Activated CD8-positive, alpha-beta T cell treated with anti-CD3 and anti-CD28 coated beads for 36 hours (primary cell): ENCODE measurements at regions not wholly inside any gene's neighbourhood (a gene's known extent, or its start where the extent isn't known, plus 50 kb on each side); places are given as distances from the start of the nearest gene placed in this dataset.

ENCODE experiments used
- ATAC-seq: fragments of 200-7000 bp; cut with Tn5 transposase; one replicate; pipeline ENCODE4 v1.10.0; 2021; ENCODE audit warnings: mild to moderate bottlenecking, moderate library complexity
- CTCF ChIA-PET: fragments of 350-600 bp; sonication (Branson Sonifier 250); formaldehyde crosslinking; loops from one replicate; lab custom pipeline; 2021; ENCODE audit warnings: antibody characterized with exemption; lab: Charles Lee
- POLR2A ChIA-PET: fragments of 350-600 bp; sonication (Branson Sonifier 250); formaldehyde crosslinking; loops from one replicate; lab custom pipeline; 2021; ENCODE audit warnings: antibody characterized with exemption; lab: Charles Lee
- DNase-seq: peaks from one replicate; pipeline ENCODE4 v3.0.0-alpha.2; 2020
- H3K27ac Mint-ChIP-seq: one replicate; pipeline ENCODE4 v1.8.0; 2021; ENCODE audit warnings: mild to moderate bottlenecking, mixed read lengths
- H3K27me3 Mint-ChIP-seq: one replicate; pipeline ENCODE4 v1.8.0; 2021; ENCODE audit warnings: mixed read lengths
- H3K36me3 Mint-ChIP-seq: one replicate; pipeline ENCODE4 v1.8.0; 2021; ENCODE audit warnings: low read depth, mixed read lengths
- H3K4me1 Mint-ChIP-seq: one replicate; pipeline ENCODE4 v1.8.0; 2021; ENCODE audit warnings: low read depth, mixed read lengths
- H3K4me3 Mint-ChIP-seq: one replicate; pipeline ENCODE4 v1.8.0; 2021; ENCODE audit warnings: mild to moderate bottlenecking, moderate library complexity, mixed read lengths
- H3K9me3 Mint-ChIP-seq: one replicate; pipeline ENCODE4 v1.8.0; 2021; ENCODE audit warnings: mixed read lengths
- CTCF ChIP-seq: fragments of 200-600 bp; IDR thresholded peaks from one replicate; pipeline ENCODE4 v1.8.0; 2022; ENCODE audit warnings: antibody characterized with exemption, mild to moderate bottlenecking
- intact Hi-C: fragments of 100-400 bp; cut with micrococcal nuclease; formaldehyde crosslinking; loops from one replicate; pipeline ENCODE4 v1.10.0; 2022

- intact Hi-C loops: no loop called here
- CTCF ChIA-PET: no interaction called here
- Mint-ChIP-seq H3K27me3 (peaks cover 24% of the 10 kb centered on the region), H3K4me3 (no peak overlapping the region), H3K27ac (no peak overlapping the region), H3K9me3 (no peaks in the 10 kb centered on the region), H3K36me3 (no peaks in the 10 kb centered on the region), H3K4me1 (peaks cover 8% of the 10 kb centered on the region)
- DNase-seq (no peak), ATAC-seq (no peak)
- TF ChIP-seq CTCF: no peak
- POLR2A ChIA-PET: no interaction called here
These were observed 157.7 kb upstream of the PRKCQ start for GRCh38 chr10:6737758-6738111.

GRCh38 chr10:6737080-6737641, 157.1 kb upstream of the PRKCQ start:
- Mint-ChIP-seq H3K27ac (no peak overlapping the region), H3K4me1 (peaks cover 8% of the 10 kb centered on the region), H3K9me3 (no peaks in the 10 kb centered on the region), H3K4me3 (no peak overlapping the region), H3K27me3 (peaks cover 24% of the 10 kb centered on the region), H3K36me3 (no peaks in the 10 kb centered on the region)
- intact Hi-C loops: no loop called here
- no peak for TF ChIP-seq CTCF
- ChIA-PET CTCF (no interaction called here), POLR2A (no interaction called here)
- ATAC-seq (no peak), DNase-seq (no peak)

GRCh38 chr10:6734286-6734685, 154.2 kb upstream of the PRKCQ start:
- Mint-ChIP-seq H3K27ac (no peak overlapping the region), H3K4me3 (no peak overlapping the region), H3K9me3 (no peaks in the 10 kb centered on the region), H3K36me3 (no peaks in the 10 kb centered on the region), H3K4me1 (peaks cover 5% of the 10 kb centered on the region), H3K27me3 (peaks cover 32% of the 10 kb centered on the region)
- ChIA-PET POLR2A (no interaction called here), CTCF (no interaction called here)
- no peak for ATAC-seq
- no peak for TF ChIP-seq CTCF
- no peak for DNase-seq
- intact Hi-C loops: no loop called here

DNA sequence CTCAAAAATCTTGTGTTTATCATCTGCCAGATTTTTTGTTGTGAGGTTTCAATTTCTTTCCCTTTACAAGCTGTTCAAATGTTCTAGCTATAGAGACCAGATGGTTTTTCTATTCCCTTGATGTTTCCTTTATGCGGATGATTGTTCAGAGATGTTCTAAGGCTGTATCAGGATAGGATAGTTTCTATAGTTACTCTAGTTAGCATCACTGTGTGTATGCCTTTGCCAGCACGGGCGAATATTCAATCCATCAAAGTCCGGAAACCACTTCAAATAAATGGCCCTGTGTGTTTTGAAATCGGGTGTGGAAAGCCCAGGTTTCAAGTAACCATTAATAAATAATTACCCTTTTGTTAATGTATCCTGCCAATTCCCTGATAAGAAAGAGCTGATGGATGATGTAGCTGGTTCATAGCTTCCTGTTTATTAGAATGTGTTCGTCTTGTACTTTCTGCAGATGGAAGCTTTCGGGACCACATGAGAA, 149.8 kb upstream of the PRKCQ start:
- no peak for DNase-seq
- peaks cover 50% of the 10 kb centered on the region for H3K27me3 Mint-ChIP-seq
- H3K36me3 Mint-ChIP-seq: no peaks in the 10 kb centered on the region
- intact Hi-C loops: no loop called here
- no peak for ATAC-seq
- no peak overlapping the region for H3K4me3 Mint-ChIP-seq
- H3K9me3 Mint-ChIP-seq: no peaks in the 10 kb centered on the region
- H3K4me1 Mint-ChIP-seq: no peaks in the 10 kb centered on the region
- no peak for TF ChIP-seq CTCF
- ChIA-PET POLR2A (no interaction called here), CTCF (no interaction called here)
- H3K27ac Mint-ChIP-seq: no peak overlapping the region

- H3K36me3 Mint-ChIP-seq: no peaks in the 10 kb centered on the region
- peaks cover 56% of the 10 kb centered on the region for H3K27me3 Mint-ChIP-seq
- no peak overlapping the region for H3K27ac Mint-ChIP-seq
- CTCF ChIA-PET: no interaction called here
- POLR2A ChIA-PET: no interaction called here
- no peak overlapping the region for H3K4me3 Mint-ChIP-seq
- H3K4me1 Mint-ChIP-seq: no peaks in the 10 kb centered on the region
- intact Hi-C loops: no loop called here
- ATAC-seq: no peak
- no peak for DNase-seq
- no peak for TF ChIP-seq CTCF
- no peaks in the 10 kb centered on the region for H3K9me3 Mint-ChIP-seq
These were observed 149.1 kb upstream of the PRKCQ start for GRCh38 chr10:6729071-6729774.
